A549 (cell line): ENCODE measurements at regions not wholly inside any gene's neighbourhood (a gene's known extent, or its start where the extent isn't known, plus 50 kb on each side); places are given as distances from the start of the nearest gene placed in this dataset.
A peak's percentile ranks its signal among the peaks of the same experiment; 100 is the strongest.

Experiments
- ATAC-seq, 2 experiments: fragments of 200-7000 bp in 1 of 2; fragments of >200 bp in 1 of 2; cut with Nextera tagmentation in 1 of 2; cut with Tn5 transposase in 1 of 2; 3 replicates each; pipeline versions ENCODE4 v1.8.0 to v1.9.1; 2018 to 2020; ENCODE audit warnings: mild to moderate bottlenecking in 1 of 2, moderate library complexity in 1 of 2
- CTCF ChIA-PET: fragments of 300-600 bp; sonication (Branson Sonifier 250); formaldehyde crosslinking; extraction: SDS; loops from one replicate; lab custom pipeline; 2021; ENCODE audit warnings: antibody characterized with exemption, inconsistent platforms; lab: Yijun Ruan, JAX
- POLR2A ChIA-PET: fragments of 350-600 bp; formaldehyde crosslinking; extraction: SDS; loops from one replicate; lab custom pipeline; 2021; ENCODE audit warnings: antibody characterized with exemption, inconsistent platforms; lab: Yijun Ruan, JAX
- DNase-seq, 2 experiments: peaks; one replicate each; pipeline versions ENCODE4 v3.0.0 to v3.0.0-alpha.2; 2011 to 2016; ENCODE audit warnings: low read depth in 1 of 2, low spot score in 1 of 2
- FAIRE-seq: peaks from 2 replicates; lab custom pipeline; 2011; peaks lifted over from hg19 to GRCh38; lab: Jason Lieb, UNC
- H3K27ac ChIP-seq, 2 experiments: fragments of >200 bp; sonication (Bioruptor Twin); formaldehyde crosslinking; 3 replicates each; pipeline ENCODE4 v1.5.1; 2016 to 2017
- H3K4me1 ChIP-seq: fragments of >200 bp; sonication (Bioruptor Twin); formaldehyde crosslinking; 3 replicates; pipeline ENCODE4 v1.6.1; 2016
- H3K4me2 ChIP-seq: fragments of >200 bp; sonication (Bioruptor Twin); formaldehyde crosslinking; 3 replicates; pipeline ENCODE4 v1.6.1; 2016
- H3K4me3 ChIP-seq: fragments of >200 bp; sonication (Bioruptor Twin); formaldehyde crosslinking; 3 replicates; pipeline ENCODE4 v1.5.1; 2016
- H3K9me3 ChIP-seq: fragments of >200 bp; sonication (Bioruptor Twin); formaldehyde crosslinking; 3 replicates; pipeline ENCODE4 v1.6.1; 2016
- BCL3 ChIP-seq: fragments of >200 bp; sonication (Bioruptor Twin); formaldehyde crosslinking; IDR thresholded peaks from 3 replicates; pipeline ENCODE4 v1.6.1; 2016
- BHLHE40 ChIP-seq: IDR thresholded peaks from 2 replicates; pipeline ENCODE4 v1.6.1; 2012; ENCODE audit warnings: low read depth, low read length, inconsistent platforms
- CBX8 ChIP-seq: fragments of 200-600 bp; sonication (generic); IDR thresholded peaks from 2 replicates; pipeline ENCODE4 v1.6.1; 2016
- CTCF ChIP-seq: fragments of >200 bp; sonication (Bioruptor Twin); formaldehyde crosslinking; IDR thresholded peaks from 3 replicates; pipeline ENCODE4 v1.5.1; 2016
- EHMT2 ChIP-seq: fragments of 200-600 bp; sonication (generic); IDR thresholded peaks from 2 replicates; pipeline ENCODE4 v1.6.1; 2016; ENCODE audit warnings: antibody characterized with exemption, low read depth, mild to moderate bottlenecking, moderate library complexity
- FOXS1 ChIP-seq: fragments of 250-450 bp; sonication (Bioruptor Pico); IDR thresholded peaks from 2 replicates; pipeline ENCODE4 v1.5.0; 2020; ENCODE audit warnings: mild to moderate bottlenecking, moderate library complexity
- HEYL ChIP-seq: fragments of 250-450 bp; sonication (Bioruptor Pico); IDR thresholded peaks from 2 replicates; pipeline ENCODE4 v1.8.0; 2021; ENCODE audit warnings: mild to moderate bottlenecking, moderate library complexity
- HOXA7 ChIP-seq: fragments of 250-450 bp; sonication (Bioruptor Pico); IDR thresholded peaks from 2 replicates; pipeline ENCODE4 v1.5.0; 2020; ENCODE audit warnings: mild to moderate bottlenecking, moderate library complexity
- JUNB ChIP-seq: fragments of >200 bp; sonication (Bioruptor Twin); formaldehyde crosslinking; IDR thresholded peaks from 2 replicates; pipeline ENCODE4 v1.6.1; 2016
- KDM1A ChIP-seq: fragments of 200-600 bp; sonication (generic); IDR thresholded peaks from 2 replicates; pipeline ENCODE4 v1.6.1; 2016; ENCODE audit warnings: low read depth, mild to moderate bottlenecking
- MAFK ChIP-seq: fragments of 450-650 bp; IDR thresholded peaks from 2 replicates; pipeline ENCODE4 v1.6.1; 2014; ENCODE audit not compliant: partially characterized antibody
- NFE2L2 ChIP-seq: fragments of 150-350 bp; conservative IDR thresholded peaks from 2 replicates; pipeline ENCODE4 v1.6.1; 2014; ENCODE audit warnings: low read length
- POLR2AphosphoS2 ChIP-seq: conservative IDR thresholded peaks from 2 replicates; pipeline ENCODE4 v1.6.1; 2012; ENCODE audit warnings: low read length, improper control_type of control experiment, inconsistent platforms
- RAD21 ChIP-seq, 2 experiments: fragments of >200 bp in 1 of 2; sonication (Bioruptor Twin) in 1 of 2; formaldehyde crosslinking in 1 of 2; IDR thresholded peaks in 1 of 2; conservative IDR thresholded peaks in 1 of 2; 2 replicates in 1 of 2; 3 replicates in 1 of 2; pipeline ENCODE4 v1.6.1; 2012 to 2018; ENCODE audit warnings: inconsistent platforms in 1 of 2
- RARB ChIP-seq: fragments of 250-450 bp; sonication (Bioruptor Pico); IDR thresholded peaks from 2 replicates; pipeline ENCODE4 v1.8.0; 2021; ENCODE audit warnings: mild to moderate bottlenecking, moderate library complexity
- RCOR1 ChIP-seq: fragments of 150-350 bp; IDR thresholded peaks from 2 replicates; pipeline ENCODE4 v1.6.1; 2014; ENCODE audit warnings: antibody characterized with exemption, low read length, low read depth
- REST ChIP-seq: fragments of 200-600 bp; sonication (generic); IDR thresholded peaks from 2 replicates; pipeline ENCODE4 v1.6.1; 2016; ENCODE audit warnings: antibody characterized with exemption, mild to moderate bottlenecking, moderate library complexity
- RFX5 ChIP-seq: fragments of 450-650 bp; IDR thresholded peaks from 2 replicates; pipeline ENCODE4 v1.7.1; 2014; ENCODE audit warnings: antibody characterized with exemption, mild to moderate bottlenecking, moderate library complexity
- SREBF2 ChIP-seq: fragments of 450-650 bp; IDR thresholded peaks from 2 replicates; pipeline ENCODE4 v1.6.1; 2014; ENCODE audit warnings: mild to moderate bottlenecking, moderate library complexity
- TFCP2L1 ChIP-seq: fragments of 250-450 bp; sonication (Bioruptor Pico); IDR thresholded peaks from 2 replicates; pipeline ENCODE4 v1.5.0; 2021; ENCODE audit warnings: mild to moderate bottlenecking
- USF2 ChIP-seq: fragments of 450-650 bp; IDR thresholded peaks from 2 replicates; pipeline ENCODE4 v1.6.1; 2014; ENCODE audit warnings: antibody characterized with exemption
- ZFP36 ChIP-seq: fragments of 450-650 bp; IDR thresholded peaks from 2 replicates; pipeline ENCODE4 v1.6.1; 2014; ENCODE audit warnings: borderline replicate concordance; ENCODE audit not compliant: partially characterized antibody
- WGBS: methylation state at CpG from one replicate; pipeline ENCODE4 v1.1.6; 2017; ENCODE audit errors: missing lambda C conversion rate; 5-methylcytosine and 5-hydroxymethylcytosine counted together

- FAIRE-seq (no peak), DNase-seq (no peak), ATAC-seq (no peak)
- no peaks in the 10 kb centered on the region for H3K9me3 ChIP-seq
- 6% methylated on average over 4 of the region's 4 CpGs for WGBS
- H3K4me1 ChIP-seq = no peaks in the 10 kb centered on the region
- H3K4me3 ChIP-seq = no peak overlapping the region
- ChIA-PET POLR2A (no interaction called here), CTCF (no interaction called here)
- no peak overlapping the region for H3K4me2 ChIP-seq
- TF ChIP-seq RAD21 (conservative IDR thresholded peaks at IDR 0.05 in 1 of 2, IDR thresholded peaks at IDR 0.05 in 1 of 2) = peak in 1 of 2 experiments; percentile 39; a peak in 1 of 5 replicates
- TF ChIP-seq CTCF = peak; percentile 24; the same call in 1 of the 3 replicates
- TF ChIP-seq BHLHE40 = no peak
- H3K27ac ChIP-seq = no peak overlapping the region
Measured at GRCh38 chr4:63528256-63528991, 880.8 kb downstream of the TECRL start.

- Histone ChIP-seq H3K4me2 (no peak overlapping the region), H3K27ac (no peak overlapping the region), H3K4me3 (no peak overlapping the region), H3K4me1 (no peaks in the 10 kb centered on the region), H3K9me3 (no peaks in the 10 kb centered on the region)
- DNase-seq (no peak), FAIRE-seq (no peak), ATAC-seq (no peak)
- ChIA-PET CTCF (no interaction called here), POLR2A (no interaction called here)
- 46% methylated on average over 1 of the region's 1 CpG for WGBS
- TF ChIP-seq EHMT2 (no peak), BCL3 (no peak), RARB (CRISPR knock-in tag) (no peak), CBX8 (no peak), FOXS1 (no peak), SREBF2 (no peak), NFE2L2 (no peak), JUNB (no peak), RFX5 (no peak), ZFP36 (no peak), KDM1A (no peak), POLR2AphosphoS2 (no peak), USF2 (no peak), RCOR1 (no peak)
Measured at GRCh38 chr4:63526251-63526650, 883.0 kb downstream of the TECRL start.

- Histone ChIP-seq H3K4me3 (no peak overlapping the region), H3K9me3 (no peaks in the 10 kb centered on the region), H3K27ac (no peak overlapping the region), H3K4me1 (no peaks in the 10 kb centered on the region), H3K4me2 (no peak overlapping the region)
- 14% methylated on average over 1 of the region's 1 CpG for WGBS
- TF ChIP-seq HEYL (CRISPR knock-in tag) (no peak), CBX8 (no peak), SREBF2 (no peak), REST (no peak), HOXA7 (CRISPR knock-in tag) (no peak), MAFK (peak; percentile 37), KDM1A (no peak), TFCP2L1 (CRISPR knock-in tag) (no peak)
- DNase-seq = no peak
- ChIA-PET POLR2A (no interaction called here), CTCF (no interaction called here)
- no peak for FAIRE-seq
- no peak for ATAC-seq
Measured at GRCh38 chr4:63524764-63525163, 884.5 kb downstream of the TECRL start.
